Neuronal stem cell (in vitro differentiated cells): ENCODE measurements at regions not wholly inside any gene's neighbourhood (a gene's known extent, or its start where the extent isn't known, plus 50 kb on each side); places are given as distances from the start of the nearest gene placed in this dataset.

ENCODE experiments used
- DNase-seq: peaks from one replicate; pipeline ENCODE4 v3.0.0-alpha.2; 2013; ENCODE audit warnings: low spot score
- H2AFZ ChIP-seq: one replicate; pipeline ENCODE4 v1.6.1; 2013; ENCODE audit warnings: mild to moderate bottlenecking, low read length, inconsistent platforms
- H2AK5ac ChIP-seq: 2 replicates; pipeline ENCODE4 v1.6.1; 2013; ENCODE audit warnings: low read depth, mild to moderate bottlenecking, inconsistent platforms, low read length, moderate library complexity, mixed read lengths
- H2BK120ac ChIP-seq: 2 replicates; pipeline ENCODE4 v1.6.1; 2013; ENCODE audit warnings: low read depth, mild to moderate bottlenecking, inconsistent platforms, low read length, moderate library complexity, mixed read lengths
- H2BK12ac ChIP-seq: one replicate; pipeline ENCODE4 v1.6.1; 2013; ENCODE audit warnings: low read length, inconsistent platforms
- H2BK15ac ChIP-seq: 2 replicates; pipeline ENCODE4 v1.6.1; 2013; ENCODE audit warnings: mild to moderate bottlenecking, low read length, inconsistent platforms, mixed read lengths
- H2BK5ac ChIP-seq: one replicate; pipeline ENCODE4 v1.6.1; 2013; ENCODE audit warnings: inconsistent platforms, mild to moderate bottlenecking, low read length, moderate library complexity
- H3K14ac ChIP-seq: one replicate; pipeline ENCODE4 v1.6.1; 2013; ENCODE audit warnings: low read length, inconsistent platforms
- H3K18ac ChIP-seq: 2 replicates; pipeline ENCODE4 v1.6.1; 2013; ENCODE audit warnings: low read length, inconsistent platforms
- H3K23ac ChIP-seq: 2 replicates; pipeline ENCODE4 v1.6.1; 2013; ENCODE audit warnings: low read depth, mild to moderate bottlenecking, mixed read lengths, low read length, inconsistent platforms; ENCODE audit not compliant: poor library complexity
- H3K27ac ChIP-seq: replicated peaks from 3 replicates; pipeline ENCODE4 v1.5.1; 2013; ENCODE audit warnings: low read length, inconsistent platforms
- H3K27me3 ChIP-seq, 3 experiments: 2 replicates each; pipeline ENCODE4 v1.6.1; 2013; ENCODE audit warnings: low read length in 3 of 3, mild to moderate bottlenecking in 2 of 3, inconsistent platforms in 1 of 3, low read depth in 1 of 3, mixed read lengths in 1 of 3, moderate library complexity in 1 of 3; ENCODE audit not compliant: control insufficient read depth in 3 of 3, insufficient read depth in 3 of 3
- H3K36me3 ChIP-seq, 2 donors: replicated peaks in 1 of 2; 2 replicates each; pipeline ENCODE4 v1.6.1; 2013; ENCODE audit warnings: low read length in 2 of 2; ENCODE audit not compliant: control insufficient read depth in 2 of 2, insufficient read depth in 2 of 2
- H3K4ac ChIP-seq: 2 replicates; pipeline ENCODE4 v1.6.1; 2013; ENCODE audit warnings: inconsistent platforms, mild to moderate bottlenecking, low read length, moderate library complexity
- H3K4me1 ChIP-seq, 2 donors: 1 replicate in 1 of 2; 2 replicates in 1 of 2; pipeline ENCODE4 v1.6.1; 2013; ENCODE audit warnings: low read length in 2 of 2, low read depth in 1 of 2; ENCODE audit not compliant: control insufficient read depth in 2 of 2, insufficient read depth in 1 of 2
- H3K4me2 ChIP-seq: one replicate; pipeline ENCODE4 v1.6.1; 2013; ENCODE audit warnings: mild to moderate bottlenecking, low read length, inconsistent platforms; ENCODE audit not compliant: insufficient read depth, poor library complexity, severe bottlenecking
- H3K4me3 ChIP-seq, 2 donors: 2 replicates each; pipeline ENCODE4 v1.5.1; 2013; ENCODE audit warnings: low read length in 2 of 2, mild to moderate bottlenecking in 2 of 2, inconsistent platforms in 1 of 2, moderate library complexity in 1 of 2
- H3K79me1 ChIP-seq: one replicate; pipeline ENCODE4 v1.6.1; 2013; ENCODE audit warnings: low read depth, mild to moderate bottlenecking, inconsistent platforms, low read length, moderate library complexity
- H3K9ac ChIP-seq: one replicate; pipeline ENCODE4 v1.6.1; 2013; ENCODE audit warnings: mild to moderate bottlenecking, low read depth, low read length, inconsistent platforms; ENCODE audit not compliant: poor library complexity
- H3K9me3 ChIP-seq, 2 donors: replicated peaks in 1 of 2; 2 replicates each; pipeline versions ENCODE3 to v1.6.1; 2013; ENCODE audit warnings: low read length in 2 of 2, mild to moderate bottlenecking in 2 of 2, inconsistent platforms in 1 of 2, low read depth in 1 of 2, mixed read lengths in 1 of 2, moderate library complexity in 1 of 2; ENCODE audit not compliant: control insufficient read depth in 2 of 2, insufficient read depth in 1 of 2
- H4K8ac ChIP-seq: one replicate; pipeline ENCODE4 v1.6.1; 2013; ENCODE audit warnings: low read depth, mild to moderate bottlenecking, inconsistent platforms, low read length, moderate library complexity
- H4K91ac ChIP-seq: one replicate; pipeline ENCODE4 v1.6.1; 2013; ENCODE audit warnings: low read length, low read depth, mild to moderate bottlenecking, inconsistent platforms; ENCODE audit not compliant: poor library complexity
- whole genome bisulfite sequencing, 2 donors: extraction: QIAGEN DNeasy Blood & Tissue Kit; methylation state at CpG; one replicate each; pipeline ENCODE4 v1.1.7; 2013; ENCODE audit warnings: missing lambda C conversion rate in 2 of 2, mixed read lengths in 1 of 2; ENCODE audit not compliant: insufficient read length in 2 of 2, insufficient replicate concordance in 1 of 2; ENCODE audit errors: extremely low coverage in 2 of 2; 5-methylcytosine and 5-hydroxymethylcytosine counted together

DNA sequence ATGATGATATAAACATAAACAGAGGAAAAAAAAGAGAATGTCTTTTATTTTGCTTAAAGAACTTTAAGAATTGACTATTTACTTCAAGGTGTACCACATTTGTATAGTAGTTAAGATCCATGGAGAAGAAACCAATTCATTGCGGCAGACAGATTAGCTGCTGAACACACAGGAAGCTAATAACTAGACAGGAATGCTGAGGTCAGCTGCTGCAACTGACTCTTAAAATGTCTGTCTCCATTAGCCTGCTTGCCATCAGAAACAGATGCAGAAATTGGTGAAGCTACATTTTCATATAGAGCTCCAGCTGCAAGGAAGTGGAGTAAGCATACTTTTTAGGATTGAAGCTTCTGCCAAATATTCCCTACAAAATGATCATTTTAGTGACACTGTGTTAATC, 939.5 kb downstream of the EPHA7 start:
- H3K4me3 ChIP-seq, result no peak overlapping the region
- H3K9me3 ChIP-seq, result no peaks in the 10 kb centered on the region
- no peaks in the 10 kb centered on the region for H3K27me3 ChIP-seq
- no CpG with 5 or more reads among the region's 1 CpG for WGBS, 2 donors
- H2AFZ ChIP-seq, result no peak overlapping the region
- no peaks in the 10 kb centered on the region for H3K4me1 ChIP-seq
- H4K91ac ChIP-seq, result no peak overlapping the region
- H3K23ac ChIP-seq, result no peak overlapping the region
- H3K27ac ChIP-seq, result no peak overlapping the region
- no peak overlapping the region for H3K9ac ChIP-seq
- no peak overlapping the region for H2AK5ac ChIP-seq
- no peak overlapping the region for H3K4me2 ChIP-seq
- no peaks in the 10 kb centered on the region for H3K79me1 ChIP-seq
- no peak overlapping the region for H2BK5ac ChIP-seq
- H4K8ac ChIP-seq, result no peak overlapping the region
- no peak overlapping the region for H3K4ac ChIP-seq
- no peak overlapping the region for H3K18ac ChIP-seq
- no peak for DNase-seq
- H2BK120ac ChIP-seq, result no peak overlapping the region
- H2BK15ac ChIP-seq, result no peak overlapping the region
- no peak overlapping the region for H2BK12ac ChIP-seq
- no peak overlapping the region for H3K14ac ChIP-seq
- H3K36me3 ChIP-seq, result no peaks in the 10 kb centered on the region

DNA sequence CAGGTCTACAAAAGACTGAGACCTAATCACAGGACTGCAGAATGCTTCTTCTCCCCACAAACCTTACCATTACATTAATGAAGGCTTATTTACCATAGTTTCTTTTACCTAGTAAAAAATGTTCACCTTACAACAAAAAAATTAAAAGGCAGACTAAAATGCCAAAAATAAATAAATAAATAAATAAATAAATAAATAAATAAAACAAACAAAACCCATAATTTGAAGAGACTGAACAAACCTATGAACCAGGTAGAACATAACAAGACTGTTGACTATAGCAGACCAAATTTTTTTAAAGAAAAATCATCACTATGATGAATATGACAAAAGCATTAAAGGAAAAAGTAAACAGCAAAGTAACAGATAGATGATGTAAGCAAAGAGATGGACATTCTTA, 946.3 kb downstream of the EPHA7 start:
- no peak overlapping the region for H3K18ac ChIP-seq
- no peak for DNase-seq
- H3K4me2 ChIP-seq, result no peak overlapping the region
- no peaks in the 10 kb centered on the region for H3K9me3 ChIP-seq
- H3K4me3 ChIP-seq, result no peak overlapping the region
- H3K9ac ChIP-seq, result no peak overlapping the region
- H4K8ac ChIP-seq, result no peak overlapping the region
- H2AFZ ChIP-seq, result no peak overlapping the region
- H3K4me1 ChIP-seq, result peaks cover 0 to 1% of the 10 kb centered on the region in 2 donors
- no peaks in the 10 kb centered on the region for H3K36me3 ChIP-seq
- H2BK12ac ChIP-seq, result no peak overlapping the region
- no peaks in the 10 kb centered on the region for H3K79me1 ChIP-seq
- H2BK15ac ChIP-seq, result no peak overlapping the region
- H3K27me3 ChIP-seq, result no peaks in the 10 kb centered on the region
- H3K14ac ChIP-seq, result no peak overlapping the region
- H3K4ac ChIP-seq, result no peak overlapping the region
- no peak overlapping the region for H4K91ac ChIP-seq
- H3K23ac ChIP-seq, result no peak overlapping the region
- H2AK5ac ChIP-seq, result no peak overlapping the region
- no peak overlapping the region for H2BK5ac ChIP-seq
- no peak overlapping the region for H2BK120ac ChIP-seq
- H3K27ac ChIP-seq, result no peak overlapping the region

DNA sequence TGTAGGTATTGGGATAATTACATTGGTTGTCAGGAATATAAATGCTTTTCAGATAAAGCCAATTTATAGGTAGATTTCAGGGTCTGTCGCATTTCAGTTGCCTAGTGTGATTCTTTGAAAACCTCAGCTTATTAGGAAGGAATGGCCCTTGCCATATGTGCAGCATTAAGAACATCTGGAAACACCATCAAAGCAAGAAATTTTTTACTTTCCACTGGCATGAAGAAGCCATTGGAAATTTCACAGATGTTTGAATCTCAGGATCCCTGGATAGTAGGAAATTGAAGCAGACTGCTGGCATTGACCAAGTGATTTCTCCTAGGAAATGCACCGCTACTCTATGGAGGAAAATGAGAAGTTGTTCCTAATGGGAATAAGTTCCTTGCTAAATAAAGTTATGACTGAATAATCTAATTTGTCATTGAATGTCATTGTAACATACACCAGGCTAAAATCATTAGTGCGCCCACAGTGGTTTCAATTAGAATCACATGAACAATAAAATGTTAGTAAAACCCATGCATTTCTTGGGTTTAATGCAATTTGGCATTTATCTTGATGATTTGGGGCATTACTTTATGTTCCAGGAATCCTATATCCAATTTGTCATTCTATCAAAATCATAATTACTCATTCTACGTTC, 950.1 kb downstream of the EPHA7 start:
- no peak overlapping the region for H2AK5ac ChIP-seq
- H3K4me2 ChIP-seq, result no peak overlapping the region
- H2BK5ac ChIP-seq, result no peak overlapping the region
- H3K27me3 ChIP-seq, result peaks cover 0 to 1% (median 0%) of the 10 kb centered on the region in 3 experiments
- H4K91ac ChIP-seq, result no peak overlapping the region
- WGBS, 2 donors, result 100% methylated on average over 1 of the region's 4 CpGs; no CpG with 5 or more reads in 1 of the 2 donors
- H3K18ac ChIP-seq, result no peak overlapping the region
- H4K8ac ChIP-seq, result no peak overlapping the region
- H3K14ac ChIP-seq, result no peak overlapping the region
- H3K27ac ChIP-seq, result no peak overlapping the region
- H3K4ac ChIP-seq, result no peak overlapping the region
- no peak overlapping the region for H3K4me3 ChIP-seq
- no peaks in the 10 kb centered on the region for H3K9me3 ChIP-seq
- H2AFZ ChIP-seq, result no peak overlapping the region
- H3K79me1 ChIP-seq, result no peaks in the 10 kb centered on the region
- H3K36me3 ChIP-seq, result no peaks in the 10 kb centered on the region
- H2BK12ac ChIP-seq, result no peak overlapping the region
- DNase-seq, result no peak
- no peak overlapping the region for H3K23ac ChIP-seq
- no peak overlapping the region for H2BK120ac ChIP-seq
- no peak overlapping the region for H3K9ac ChIP-seq
- peaks cover 0 to 1% of the 10 kb centered on the region in 2 donors for H3K4me1 ChIP-seq
- no peak overlapping the region for H2BK15ac ChIP-seq

DNA sequence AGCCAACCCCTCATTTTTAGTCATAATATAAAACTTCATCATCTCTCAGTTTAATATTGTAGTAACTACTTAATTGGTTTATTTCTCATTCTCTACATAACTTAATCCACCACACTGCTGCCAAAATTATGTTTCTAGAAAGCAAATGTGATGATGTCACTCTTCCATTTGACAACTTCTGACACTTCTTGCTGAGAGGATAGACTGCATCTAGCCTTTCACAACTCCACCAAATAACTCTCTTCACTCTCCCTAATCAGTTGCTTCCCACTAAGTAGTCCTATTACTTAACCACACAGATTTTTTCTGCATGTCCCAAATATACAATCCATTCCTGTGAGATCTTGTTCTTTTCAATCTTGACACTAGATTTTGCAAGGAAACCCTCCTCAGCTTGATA, 951.3 kb downstream of the EPHA7 start:
- Histone ChIP-seq H3K4ac (no peak overlapping the region), H2BK120ac (no peak overlapping the region), H3K4me1 (peaks cover 0 to 1% of the 10 kb centered on the region in 2 donors), H2BK12ac (no peak overlapping the region), H3K4me3 (no peak overlapping the region), H3K27ac (no peak overlapping the region), H2BK5ac (no peak overlapping the region), H2BK15ac (no peak overlapping the region), H4K91ac (no peak overlapping the region), H3K14ac (no peak overlapping the region), H3K18ac (no peak overlapping the region), H4K8ac (no peak overlapping the region), H3K27me3 (peaks cover 0 to 1% (median 0%) of the 10 kb centered on the region in 3 experiments), H2AFZ (no peak overlapping the region), H3K23ac (no peak overlapping the region), H2AK5ac (no peak overlapping the region), H3K9me3 (no peaks in the 10 kb centered on the region), H3K4me2 (no peak overlapping the region), H3K36me3 (no peaks in the 10 kb centered on the region), H3K9ac (no peak overlapping the region), H3K79me1 (no peaks in the 10 kb centered on the region)
- no peak for DNase-seq
